HG02970 (cell line): ENCODE measurements at regions not wholly inside any gene's neighbourhood (a gene's known extent, or its start where the extent isn't known, plus 50 kb on each side); places are given as distances from the start of the nearest gene placed in this dataset.
"Not testable (repeated sequence)": the region's sequence is repeated elsewhere in the genome, so short reads cannot be mapped to it uniquely, and the experiment has no call there.

Experiments used
- ATAC-seq: cut with Tn5 transposase; IDR thresholded peaks from one replicate; pipeline ENCODE4 v1.9.1; 2021; ENCODE audit warnings: mild to moderate bottlenecking, moderate library complexity, moderate number of reproducible peaks; ENCODE audit not compliant: unreplicated experiment, low FRiP score

GRCh38 chr2:12617366-12617765, 99.4 kb upstream of the TRIB2 start:
- no peak for ATAC-seq

DNA sequence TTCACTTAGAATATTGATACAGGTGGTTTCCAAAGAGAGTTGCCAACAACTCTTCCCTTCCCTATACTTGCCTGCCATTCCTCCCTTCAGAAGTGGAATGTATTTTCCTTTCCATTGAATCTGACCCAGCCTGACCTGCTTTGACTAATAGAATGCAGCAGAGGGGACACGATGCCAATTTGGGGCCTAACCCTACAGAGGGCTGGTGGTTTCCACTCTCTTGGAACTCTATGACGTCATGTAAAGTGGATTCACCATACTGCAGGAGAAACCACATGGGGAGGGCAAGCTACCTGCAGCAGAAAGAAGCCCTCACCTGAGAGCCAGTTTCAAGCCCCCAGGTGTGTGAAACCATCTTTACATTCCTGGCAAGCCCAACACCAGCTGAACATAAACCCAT, 98.9 kb upstream of the TRIB2 start:
- ATAC-seq = no peak

- no peak for ATAC-seq
Measured at GRCh38 chr2:12618576-12618975, 98.2 kb upstream of the TRIB2 start.

DNA sequence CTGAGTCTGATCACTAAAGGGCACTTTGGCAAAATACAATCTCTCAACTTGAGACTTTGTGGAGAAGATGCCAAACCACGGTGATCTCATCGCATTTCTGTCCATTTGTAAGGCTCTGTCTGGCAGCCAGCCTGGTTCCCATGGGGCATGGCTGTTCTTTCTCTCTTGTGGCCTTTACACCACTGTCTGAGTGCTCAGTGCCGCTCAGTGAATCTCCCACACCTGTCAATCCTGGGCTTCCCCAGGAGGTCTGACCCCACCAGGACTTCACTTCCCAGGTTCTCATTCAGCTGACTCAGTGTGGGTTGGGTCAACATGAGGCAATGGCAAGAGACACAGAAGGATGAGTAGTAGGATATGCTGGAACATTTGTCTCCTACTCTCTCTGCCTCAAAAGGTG, 96.8 kb upstream of the TRIB2 start:
- ATAC-seq = no peak

GRCh38 chr2:12620759-12621158, 96.0 kb upstream of the TRIB2 start:
- ATAC-seq = no peak

DNA sequence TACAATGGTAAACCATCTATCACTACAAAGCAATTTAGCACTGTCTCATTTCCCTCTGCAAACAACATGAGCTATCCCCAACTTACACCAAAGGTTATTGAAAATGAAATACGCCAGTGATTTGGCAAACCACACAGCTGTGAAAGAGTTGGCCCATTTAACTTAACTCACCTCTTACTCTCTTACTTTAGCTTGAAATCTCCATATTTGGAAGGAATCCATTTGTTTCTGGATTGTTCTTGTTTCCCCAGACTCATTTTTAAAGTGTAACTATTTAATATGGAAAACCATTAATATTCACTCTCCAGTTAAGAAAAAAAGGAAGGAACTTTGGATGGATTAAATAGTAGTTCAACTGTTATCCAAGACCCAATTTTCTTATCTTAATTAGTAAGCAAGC, 93.7 kb upstream of the TRIB2 start:
- ATAC-seq = no peak

- ATAC-seq = no peak
Measured at GRCh38 chr2:12624384-12624783, 92.4 kb upstream of the TRIB2 start.

DNA sequence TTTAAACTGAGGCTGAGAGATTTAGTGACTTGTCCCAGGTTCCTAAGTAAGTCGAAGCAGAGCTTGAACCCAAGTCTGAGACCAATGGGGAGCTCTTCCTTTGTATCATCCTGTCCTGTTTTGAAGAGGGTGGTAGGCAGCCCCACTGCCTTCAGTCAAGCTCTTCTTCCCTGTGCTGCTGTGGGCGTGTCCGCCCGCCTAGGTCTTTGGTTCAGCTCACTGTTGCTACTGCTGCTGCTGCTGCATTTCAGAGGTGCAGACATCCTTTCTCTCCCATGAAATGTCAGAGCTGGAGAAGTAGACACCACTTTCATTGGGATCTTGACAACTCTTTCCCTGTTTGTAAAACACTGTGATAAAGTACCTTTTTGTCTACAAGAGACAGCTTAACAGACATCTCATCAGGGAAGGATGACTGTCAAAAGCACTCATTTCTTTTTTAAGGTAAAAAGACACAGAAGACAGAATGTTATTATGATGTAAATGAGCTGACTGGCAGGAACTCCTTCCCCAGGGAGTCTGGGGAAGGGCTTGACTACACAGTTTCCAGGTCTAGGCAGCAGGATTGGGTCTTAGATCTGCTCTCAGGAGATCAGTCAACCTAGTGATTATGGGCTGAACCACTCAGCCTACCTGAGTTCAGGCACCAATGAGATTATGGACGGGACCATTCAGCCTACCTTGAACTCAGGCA, 91.7 kb upstream of the TRIB2 start:
- no peak for ATAC-seq

DNA sequence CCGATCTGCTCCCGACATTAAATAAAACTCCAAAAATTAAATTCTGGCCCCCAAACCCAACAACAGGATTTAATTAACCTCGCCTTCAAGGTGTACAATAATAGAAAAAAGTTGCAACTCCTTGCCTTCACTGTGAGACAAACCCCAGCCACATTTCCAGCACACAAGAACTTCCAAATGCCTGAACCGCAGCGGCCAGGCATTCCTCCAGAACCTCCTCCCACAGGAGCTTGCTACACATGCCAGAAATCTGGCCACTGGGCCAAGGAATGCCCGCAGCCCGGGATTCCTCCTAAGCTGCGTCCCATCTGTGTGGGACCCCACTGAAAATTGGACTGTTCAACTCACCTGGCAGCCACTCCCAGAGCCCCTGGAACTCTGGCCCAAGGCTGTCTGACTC, 88.2 kb upstream of the TRIB2 start:
- ATAC-seq = not testable (repeated sequence)

GRCh38 chr2:12636837-12637581, 79.7 kb upstream of the TRIB2 start:
- no peak for ATAC-seq

DNA sequence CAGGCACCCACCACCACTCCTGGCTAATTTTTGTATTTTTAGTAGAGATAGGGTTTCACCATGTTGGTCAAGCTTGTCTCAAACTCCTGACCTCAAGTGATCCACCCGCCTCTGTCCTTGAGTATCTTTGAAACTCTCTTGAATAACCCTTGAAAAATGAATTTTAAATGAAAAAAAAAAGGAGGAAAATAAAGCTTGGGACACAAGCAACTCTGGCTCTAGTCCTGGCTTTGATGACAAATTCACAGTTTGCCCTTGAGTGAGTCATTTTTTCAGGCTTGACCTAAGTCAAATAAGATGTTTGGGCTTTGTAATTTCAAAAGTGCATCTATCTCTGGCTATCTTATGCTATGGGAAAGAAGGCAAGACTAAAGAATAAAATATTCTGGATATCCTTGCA, 79.0 kb upstream of the TRIB2 start:
- ATAC-seq = no peak

DNA sequence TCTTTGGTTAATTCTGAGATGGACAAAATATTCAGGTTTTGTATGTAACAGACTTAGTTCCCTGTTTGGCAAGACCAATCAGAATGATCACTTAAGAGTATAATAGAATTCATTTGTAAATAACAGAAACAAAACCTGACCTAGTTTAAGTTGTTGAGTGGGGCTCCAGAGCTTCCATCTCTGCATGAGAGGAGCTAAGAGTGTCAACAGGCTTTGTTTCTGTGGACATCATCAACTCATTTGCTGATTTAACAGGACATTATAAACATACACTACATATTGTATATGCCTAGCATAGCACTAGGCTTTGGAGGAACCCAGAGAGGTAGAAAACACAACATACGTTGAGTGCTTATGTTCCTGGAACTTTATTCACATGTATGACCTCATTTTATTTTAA, 75.3 kb upstream of the TRIB2 start:
- ATAC-seq = no peak

- no peak for ATAC-seq
Measured at GRCh38 chr2:12642332-12642731, 74.4 kb upstream of the TRIB2 start.

DNA sequence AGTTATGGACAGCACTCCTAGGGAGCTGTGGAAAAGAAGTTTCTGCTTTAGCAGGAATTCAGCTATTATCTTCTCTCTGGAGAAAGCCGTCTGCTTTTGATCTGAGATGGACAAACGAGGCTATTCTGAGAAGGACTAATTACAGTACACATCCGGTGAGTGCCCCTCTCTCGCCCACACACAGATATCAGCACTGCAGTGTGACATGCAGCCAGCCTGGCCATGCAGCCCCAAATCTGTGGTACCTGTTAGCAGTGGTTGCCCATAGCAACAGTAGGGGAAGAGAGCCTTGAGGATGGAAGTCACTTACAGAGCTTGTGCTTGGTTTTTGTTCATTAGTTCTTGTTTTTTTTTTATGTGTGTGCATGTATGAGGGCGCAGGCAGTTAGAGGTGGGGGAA, 73.9 kb upstream of the TRIB2 start:
- no peak for ATAC-seq

DNA sequence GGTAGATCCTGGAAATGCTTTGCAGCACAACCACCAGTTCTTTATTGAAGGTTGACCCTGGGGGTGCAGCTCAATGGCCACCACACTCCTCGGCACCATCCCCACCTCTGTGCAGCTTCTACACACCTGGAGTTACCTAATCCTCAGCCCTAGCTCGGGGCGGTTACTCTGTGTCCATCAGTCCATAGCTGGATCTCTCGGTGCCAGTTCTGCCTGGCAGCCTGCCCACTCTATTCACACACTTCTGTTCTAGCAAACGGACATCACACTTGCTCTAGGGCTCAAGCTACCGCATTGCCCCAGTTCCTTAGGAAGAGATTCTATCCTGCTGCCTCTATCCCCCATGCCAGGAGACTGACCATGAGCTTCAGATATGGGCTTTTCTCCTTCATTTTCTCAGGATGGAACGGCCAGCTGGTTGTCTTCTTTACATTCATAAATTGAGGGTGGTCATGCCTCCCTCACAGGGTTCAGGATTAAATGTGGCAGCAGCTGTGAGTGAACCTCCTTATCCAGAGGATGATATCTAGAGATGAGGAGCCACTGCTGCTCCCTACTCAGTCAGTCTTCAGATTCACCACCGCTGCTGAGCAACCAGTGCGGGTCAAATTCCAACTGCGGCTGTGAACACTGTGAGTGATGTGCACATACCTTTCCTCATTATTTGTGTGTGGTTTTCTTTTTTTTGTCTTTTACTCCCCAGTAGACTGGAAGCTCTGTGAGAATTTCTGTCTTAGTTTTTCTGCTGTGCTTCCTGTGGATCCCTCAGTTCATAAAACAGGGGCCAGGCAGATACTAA, 66.9 kb upstream of the TRIB2 start:
- no peak for ATAC-seq

DNA sequence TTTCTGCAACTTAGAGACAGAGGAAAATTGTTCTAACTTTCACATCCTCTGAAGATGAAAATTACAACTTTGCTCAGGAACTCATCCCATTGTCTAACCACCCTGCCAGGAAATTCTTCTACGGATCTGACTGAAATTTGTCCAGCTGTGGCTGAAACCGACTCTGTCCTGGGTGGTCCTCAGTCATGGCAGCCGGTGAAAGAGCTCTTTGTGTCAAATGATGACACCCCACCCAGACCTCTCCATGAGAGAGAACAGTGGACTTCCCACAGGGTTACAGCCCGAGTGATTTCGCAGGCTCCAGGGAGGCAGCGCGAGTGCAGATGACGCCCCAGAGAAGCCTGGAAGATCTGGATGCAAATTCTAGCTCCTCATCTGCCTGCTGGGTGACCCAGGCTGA, 65.1 kb upstream of the TRIB2 start:
- ATAC-seq = no peak

DNA sequence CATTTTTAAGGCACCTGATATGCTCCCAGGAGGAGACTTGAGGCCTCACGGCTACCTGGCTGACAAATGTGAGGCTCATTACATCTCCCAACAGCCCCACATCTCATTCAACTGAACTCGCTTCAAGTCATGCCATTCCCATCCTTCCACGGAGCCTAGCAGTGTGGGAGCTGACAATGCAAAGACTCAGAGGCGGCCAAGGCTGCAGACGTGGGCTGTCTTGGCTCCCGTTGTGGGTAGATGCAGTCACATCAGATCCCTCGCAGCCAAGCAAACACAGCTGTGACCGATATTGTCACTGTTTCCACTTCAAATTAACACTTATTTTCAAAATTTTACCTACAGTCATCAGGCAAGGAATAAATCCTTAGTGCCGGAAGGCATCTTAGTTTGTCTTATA, 64.0 kb upstream of the TRIB2 start:
- no peak for ATAC-seq

GRCh38 chr2:12657560-12657959, 59.2 kb upstream of the TRIB2 start:
- ATAC-seq = no peak

DNA sequence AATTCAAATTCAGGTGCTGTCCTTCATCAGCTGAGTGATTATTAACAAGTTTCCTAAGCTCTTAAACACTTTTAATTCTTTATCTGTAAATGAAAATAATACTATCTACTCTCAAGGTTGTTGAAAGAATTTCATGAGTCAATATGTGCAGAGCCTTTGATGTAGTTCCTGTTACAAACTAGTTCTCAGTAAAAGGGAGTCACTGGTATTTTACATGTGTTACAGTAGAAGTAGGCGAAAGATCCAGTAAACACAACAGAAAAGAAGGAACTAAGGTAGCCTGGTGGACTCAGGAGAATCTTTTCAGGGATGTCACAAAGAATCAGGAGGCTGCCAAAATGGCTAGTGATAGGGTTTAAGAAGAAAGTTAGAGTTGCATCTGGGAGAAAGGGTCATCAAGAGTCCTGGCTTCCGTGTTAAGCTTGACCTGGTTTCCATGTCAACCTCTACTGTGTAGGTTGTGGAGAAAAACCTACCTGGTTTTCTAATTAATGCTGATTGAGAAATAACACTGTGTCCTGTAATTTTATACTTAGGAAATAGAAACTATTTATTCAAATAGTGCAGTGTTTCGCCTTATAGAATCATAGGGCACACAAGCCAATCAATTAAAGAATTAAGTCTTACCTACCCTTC, 58.3 kb upstream of the TRIB2 start:
- no peak for ATAC-seq

DNA sequence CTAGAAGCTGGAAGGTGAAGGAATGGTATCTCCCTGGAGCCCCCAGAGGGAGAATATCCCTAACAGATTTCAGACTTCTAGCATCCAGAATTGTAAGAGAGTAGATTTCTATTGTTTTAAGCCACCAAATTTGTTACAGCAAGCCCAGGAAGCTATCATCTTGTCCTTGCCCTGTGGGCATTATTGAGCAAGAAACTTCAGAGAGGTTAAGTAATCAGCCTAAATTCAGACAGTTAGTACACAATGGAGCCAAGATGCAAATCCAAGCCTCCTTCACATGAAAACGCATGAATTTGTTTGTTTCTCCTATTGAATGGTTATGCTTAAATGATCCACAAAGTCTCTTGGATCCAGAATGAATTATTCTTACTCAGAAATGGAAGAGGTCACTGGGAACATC, 55.2 kb upstream of the TRIB2 start:
- ATAC-seq = no peak
